ENCODE measurements at regions not wholly inside any gene's neighbourhood (a gene's known extent, or its start where the extent isn't known, plus 50 kb on each side); places are given as distances from the start of the nearest gene placed in this dataset.
A peak's percentile ranks its signal among the peaks of the same experiment; 100 is the strongest.

- DNase-seq: no peak
- H3K27me3 Mint-ChIP-seq: peaks cover 8 to 16% of the 10 kb centered on the region in 2 donors
- no peaks in the 10 kb centered on the region for H3K9me3 ChIP-seq (ENCODE audit: low read length)
- H3K36me3 Mint-ChIP-seq: no peaks in the 10 kb centered on the region
- H3K4me1 ChIP-seq (ENCODE audit: insufficient read depth, low read length): no peaks in the 10 kb centered on the region
- H3K4me3 Mint-ChIP-seq: no peak overlapping the region
- CTCF ChIA-PET: no interaction called here
- no peaks in the 10 kb centered on the region for H3K9me3 Mint-ChIP-seq
- no peak overlapping the region for H3K27ac Mint-ChIP-seq
- no peaks in the 10 kb centered on the region for H3K4me1 Mint-ChIP-seq
- no peak overlapping the region for H3K4me3 ChIP-seq (ENCODE audit: low read length)
- H3K27ac ChIP-seq (ENCODE audit: low read depth, low read length): no peak overlapping the region
- POLR2A ChIA-PET: no interaction called here
- no peaks in the 10 kb centered on the region for H3K36me3 ChIP-seq (ENCODE audit: insufficient read depth, low read length)
- H3K27me3 ChIP-seq (ENCODE audit: insufficient read depth, low read length, poor library complexity, severe bottlenecking): no peaks in the 10 kb centered on the region
Observed at GRCh38 chr2:182625814-182626213, 90.2 kb upstream of the DNAJC10 start.

GRCh38 chr2:182628916-182629315, 87.1 kb upstream of the DNAJC10 start:
- Histone ChIP-seq H3K27me3 (ENCODE audit: insufficient read depth, low read length, poor library complexity, severe bottlenecking) (no peaks in the 10 kb centered on the region), H3K9me3 (ENCODE audit: low read length) (no peaks in the 10 kb centered on the region), H3K36me3 (ENCODE audit: insufficient read depth, low read length) (no peaks in the 10 kb centered on the region), H3K27ac (ENCODE audit: low read depth, low read length) (no peak overlapping the region), H3K4me3 (ENCODE audit: low read length) (no peak overlapping the region), H3K4me1 (ENCODE audit: insufficient read depth, low read length) (no peaks in the 10 kb centered on the region)
- Mint-ChIP-seq H3K4me1 (no peaks in the 10 kb centered on the region), H3K27ac (peak overlapping the region in 1 of 8 donors; percentile 14), H3K4me3 (no peak overlapping the region), H3K9me3 (no peaks in the 10 kb centered on the region), H3K36me3 (no peaks in the 10 kb centered on the region), H3K27me3 (peaks cover 7 to 21% of the 10 kb centered on the region in 2 donors)
- CTCF ChIA-PET: no interaction called here
- no peak for DNase-seq
- POLR2A ChIA-PET: no interaction called here

GRCh38 chr2:182630207-182630606, 85.8 kb upstream of the DNAJC10 start:
- Mint-ChIP-seq H3K27me3 (peaks cover 7 to 15% of the 10 kb centered on the region in 2 donors), H3K9me3 (no peaks in the 10 kb centered on the region), H3K27ac (no peak overlapping the region), H3K4me1 (no peaks in the 10 kb centered on the region), H3K36me3 (no peaks in the 10 kb centered on the region), H3K4me3 (no peak overlapping the region)
- ChIA-PET POLR2A (no interaction called here), CTCF (no interaction called here)
- H3K27ac ChIP-seq (ENCODE audit: low read depth, low read length): no peak overlapping the region
- no peak overlapping the region for H3K4me3 ChIP-seq (ENCODE audit: low read length)
- no peaks in the 10 kb centered on the region for H3K4me1 ChIP-seq (ENCODE audit: insufficient read depth, low read length)
- H3K27me3 ChIP-seq (ENCODE audit: insufficient read depth, low read length, poor library complexity, severe bottlenecking): no peaks in the 10 kb centered on the region
- no peaks in the 10 kb centered on the region for H3K9me3 ChIP-seq (ENCODE audit: low read length)
- no peaks in the 10 kb centered on the region for H3K36me3 ChIP-seq (ENCODE audit: insufficient read depth, low read length)
- no peak for DNase-seq

GRCh38 chr2:182631299-182631698, 84.8 kb upstream of the DNAJC10 start:
- Mint-ChIP-seq H3K27ac (no peak overlapping the region), H3K4me1 (no peaks in the 10 kb centered on the region), H3K9me3 (no peaks in the 10 kb centered on the region), H3K36me3 (no peaks in the 10 kb centered on the region), H3K4me3 (no peak overlapping the region), H3K27me3 (peaks cover 7 to 15% of the 10 kb centered on the region in 2 donors)
- Histone ChIP-seq H3K27me3 (ENCODE audit: insufficient read depth, low read length, poor library complexity, severe bottlenecking) (no peaks in the 10 kb centered on the region), H3K27ac (ENCODE audit: low read depth, low read length) (no peak overlapping the region), H3K4me1 (ENCODE audit: insufficient read depth, low read length) (no peaks in the 10 kb centered on the region), H3K4me3 (ENCODE audit: low read length) (no peak overlapping the region), H3K9me3 (ENCODE audit: low read length) (no peaks in the 10 kb centered on the region), H3K36me3 (ENCODE audit: insufficient read depth, low read length) (no peaks in the 10 kb centered on the region)
- DNase-seq: no peak
- ChIA-PET POLR2A (no interaction called here), CTCF (no interaction called here)

GRCh38 chr2:182634386-182634785, 81.7 kb upstream of the DNAJC10 start:
- H3K36me3 Mint-ChIP-seq: no peaks in the 10 kb centered on the region
- CTCF ChIA-PET: no interaction called here

GRCh38 chr2:182636699-182637098, 79.4 kb upstream of the DNAJC10 start:
- Histone ChIP-seq H3K27ac (ENCODE audit: low read depth, low read length) (no peak overlapping the region), H3K4me3 (ENCODE audit: low read length) (no peak overlapping the region), H3K9me3 (ENCODE audit: low read length) (no peaks in the 10 kb centered on the region), H3K27me3 (ENCODE audit: insufficient read depth, low read length, poor library complexity, severe bottlenecking) (peaks cover 3% of the 10 kb centered on the region), H3K4me1 (ENCODE audit: insufficient read depth, low read length) (no peaks in the 10 kb centered on the region), H3K36me3 (ENCODE audit: insufficient read depth, low read length) (no peaks in the 10 kb centered on the region)
- peaks cover 0 to 29% of the 10 kb centered on the region in 2 donors for H3K27me3 Mint-ChIP-seq
- H3K27ac Mint-ChIP-seq: no peak overlapping the region
- POLR2A ChIA-PET: no interaction called here
- H3K9me3 Mint-ChIP-seq: no peaks in the 10 kb centered on the region
- CTCF ChIA-PET: no interaction called here
- H3K4me3 Mint-ChIP-seq: no peak overlapping the region
- H3K4me1 Mint-ChIP-seq: no peaks in the 10 kb centered on the region
- H3K36me3 Mint-ChIP-seq: no peaks in the 10 kb centered on the region
- no peak for DNase-seq

More at GRCh38 chr2:182634386-182634785, 81.7 kb upstream of the DNAJC10 start:
- no peaks in the 10 kb centered on the region for H3K4me1 Mint-ChIP-seq
- H3K9me3 ChIP-seq (ENCODE audit: low read length): no peaks in the 10 kb centered on the region
- H3K4me3 Mint-ChIP-seq: no peak overlapping the region
- no peaks in the 10 kb centered on the region for H3K36me3 ChIP-seq (ENCODE audit: insufficient read depth, low read length)
- H3K27ac ChIP-seq (ENCODE audit: low read depth, low read length): no peak overlapping the region
- H3K27me3 Mint-ChIP-seq: peaks cover 1 to 30% of the 10 kb centered on the region in 2 donors
- no peak overlapping the region for H3K4me3 ChIP-seq (ENCODE audit: low read length)
- peaks cover 3% of the 10 kb centered on the region for H3K27me3 ChIP-seq (ENCODE audit: insufficient read depth, low read length, poor library complexity, severe bottlenecking)
- no peak for DNase-seq
- POLR2A ChIA-PET: no interaction called here
- H3K4me1 ChIP-seq (ENCODE audit: insufficient read depth, low read length): no peaks in the 10 kb centered on the region
- no peaks in the 10 kb centered on the region for H3K9me3 Mint-ChIP-seq
- H3K27ac Mint-ChIP-seq: no peak overlapping the region

GRCh38 chr2:182638667-182639066, 77.4 kb upstream of the DNAJC10 start:
- POLR2A ChIA-PET: no interaction called here
- Mint-ChIP-seq H3K4me3 (no peak overlapping the region), H3K4me1 (no peaks in the 10 kb centered on the region), H3K27me3 (peaks cover 0 to 16% of the 10 kb centered on the region in 2 donors), H3K27ac (no peak overlapping the region), H3K9me3 (no peaks in the 10 kb centered on the region), H3K36me3 (no peaks in the 10 kb centered on the region)
- H3K4me3 ChIP-seq (ENCODE audit: low read length): no peak overlapping the region
- H3K4me1 ChIP-seq (ENCODE audit: insufficient read depth, low read length): no peaks in the 10 kb centered on the region
- H3K36me3 ChIP-seq (ENCODE audit: insufficient read depth, low read length): no peaks in the 10 kb centered on the region
- DNase-seq: no peak
- H3K9me3 ChIP-seq (ENCODE audit: low read length): no peaks in the 10 kb centered on the region
- peaks cover 3% of the 10 kb centered on the region for H3K27me3 ChIP-seq (ENCODE audit: insufficient read depth, low read length, poor library complexity, severe bottlenecking)
- H3K27ac ChIP-seq (ENCODE audit: low read depth, low read length): no peak overlapping the region
- CTCF ChIA-PET: no interaction called here

GRCh38 chr2:182639971-182640370, 76.1 kb upstream of the DNAJC10 start:
- DNase-seq: no peak
- Mint-ChIP-seq H3K36me3 (no peaks in the 10 kb centered on the region), H3K4me1 (no peaks in the 10 kb centered on the region), H3K27ac (no peak overlapping the region), H3K9me3 (no peaks in the 10 kb centered on the region), H3K4me3 (no peak overlapping the region), H3K27me3 (peaks cover 3 to 19% of the 10 kb centered on the region in 2 donors)
- Histone ChIP-seq H3K36me3 (ENCODE audit: insufficient read depth, low read length) (no peaks in the 10 kb centered on the region), H3K9me3 (ENCODE audit: low read length) (no peaks in the 10 kb centered on the region), H3K4me1 (ENCODE audit: insufficient read depth, low read length) (no peaks in the 10 kb centered on the region), H3K4me3 (ENCODE audit: low read length) (no peak overlapping the region), H3K27ac (ENCODE audit: low read depth, low read length) (no peak overlapping the region), H3K27me3 (ENCODE audit: insufficient read depth, low read length, poor library complexity, severe bottlenecking) (peaks cover 3% of the 10 kb centered on the region)
- ChIA-PET CTCF (no interaction called here), POLR2A (no interaction called here)

GRCh38 chr2:182642328-182642727, 73.7 kb upstream of the DNAJC10 start:
- no peaks in the 10 kb centered on the region for H3K36me3 ChIP-seq (ENCODE audit: insufficient read depth, low read length)
- no peak overlapping the region for H3K27ac ChIP-seq (ENCODE audit: low read depth, low read length)
- peak in 2 of 5 donors; percentile 13 to 50 for DNase-seq
- no peaks in the 10 kb centered on the region for H3K4me1 ChIP-seq (ENCODE audit: insufficient read depth, low read length)
- Mint-ChIP-seq H3K4me3 (no peak overlapping the region), H3K36me3 (no peaks in the 10 kb centered on the region), H3K27ac (no peak overlapping the region), H3K27me3 (peaks cover 3 to 14% of the 10 kb centered on the region in 2 donors), H3K4me1 (no peaks in the 10 kb centered on the region), H3K9me3 (no peaks in the 10 kb centered on the region)
- ChIA-PET POLR2A (no interaction called here), CTCF (no interaction called here)
- H3K27me3 ChIP-seq (ENCODE audit: insufficient read depth, low read length, poor library complexity, severe bottlenecking): no peaks in the 10 kb centered on the region
- H3K9me3 ChIP-seq (ENCODE audit: low read length): no peaks in the 10 kb centered on the region
- H3K4me3 ChIP-seq (ENCODE audit: low read length): no peak overlapping the region

All from CD8-positive, alpha-beta memory T cell (primary cell).